ENCODE measurements at regions not wholly inside any gene's neighbourhood (a gene's known extent, or its start where the extent isn't known, plus 50 kb on each side); places are given as distances from the start of the nearest gene placed in this dataset.

GRCh38 chr1:84748364-84748763 lies 58.1 kb upstream of the SSX2IP start:
- DNase-seq = no peak
- 92 to 95% methylated on average over 3 of the region's 3 CpGs for WGBS, 2 donors
- no peaks in the 10 kb centered on the region for H3K27me3 ChIP-seq (ENCODE audit: control insufficient read depth in 3 of 3, insufficient read depth in 3 of 3, low read length in 2 of 3)
- no peak for ATAC-seq (ENCODE audit: insufficient read depth, low FRiP score)
- H3K9ac ChIP-seq (ENCODE audit: insufficient read depth in 1 of 2, low read length in 2 of 2) = no peak overlapping the region
- peaks cover 0 to 2% (median 0%) of the 10 kb centered on the region in 4 donors for H3K9me3 ChIP-seq (ENCODE audit: control insufficient read depth in 4 of 4, insufficient read depth in 3 of 4, low read length in 3 of 4)
- no peak overlapping the region for H3K4me3 ChIP-seq
- no peaks in the 10 kb centered on the region for H3K4me1 ChIP-seq (ENCODE audit: control insufficient read depth in 5 of 5, insufficient read depth in 5 of 5, low read length in 5 of 5)
- H3K36me3 ChIP-seq (ENCODE audit: control insufficient read depth in 4 of 4, insufficient read depth in 4 of 4, low read length in 4 of 4) = no peaks in the 10 kb centered on the region
- H3K27ac ChIP-seq (ENCODE audit: low read depth in 1 of 2, low read length in 1 of 2) = no peak overlapping the region
- TF ChIP-seq, protein P1, sequence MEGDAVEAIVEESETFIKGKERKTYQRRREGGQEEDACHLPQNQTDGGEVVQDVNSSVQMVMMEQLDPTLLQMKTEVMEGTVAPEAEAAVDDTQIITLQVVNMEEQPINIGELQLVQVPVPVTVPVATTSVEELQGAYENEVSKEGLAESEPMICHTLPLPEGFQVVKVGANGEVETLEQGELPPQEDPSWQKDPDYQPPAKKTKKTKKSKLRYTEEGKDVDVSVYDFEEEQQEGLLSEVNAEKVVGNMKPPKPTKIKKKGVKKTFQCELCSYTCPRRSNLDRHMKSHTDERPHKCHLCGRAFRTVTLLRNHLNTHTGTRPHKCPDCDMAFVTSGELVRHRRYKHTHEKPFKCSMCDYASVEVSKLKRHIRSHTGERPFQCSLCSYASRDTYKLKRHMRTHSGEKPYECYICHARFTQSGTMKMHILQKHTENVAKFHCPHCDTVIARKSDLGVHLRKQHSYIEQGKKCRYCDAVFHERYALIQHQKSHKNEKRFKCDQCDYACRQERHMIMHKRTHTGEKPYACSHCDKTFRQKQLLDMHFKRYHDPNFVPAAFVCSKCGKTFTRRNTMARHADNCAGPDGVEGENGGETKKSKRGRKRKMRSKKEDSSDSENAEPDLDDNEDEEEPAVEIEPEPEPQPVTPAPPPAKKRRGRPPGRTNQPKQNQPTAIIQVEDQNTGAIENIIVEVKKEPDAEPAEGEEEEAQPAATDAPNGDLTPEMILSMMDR (IDR thresholded peaks at IDR 0.05; ENCODE audit: control extremely low read depth, extremely low read depth) = no peak

DNA sequence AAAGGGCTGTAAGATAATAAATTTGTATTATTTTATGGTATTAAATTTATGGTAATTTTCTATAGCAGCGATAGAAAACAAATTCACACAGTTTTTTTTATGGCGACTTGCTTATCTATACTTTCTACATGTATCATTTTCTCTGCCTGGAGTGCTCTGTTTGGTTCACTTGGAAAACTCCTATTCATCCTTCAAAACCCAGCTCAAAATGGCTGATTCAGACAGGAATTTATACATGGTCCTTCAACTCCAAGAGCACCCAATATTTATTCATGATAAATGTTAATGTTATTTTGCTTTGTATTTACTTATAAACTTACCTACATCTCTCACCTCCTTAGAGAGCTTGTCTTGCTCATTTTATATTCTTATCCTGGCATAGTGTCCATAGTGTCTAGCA lies 55.6 kb upstream of the SSX2IP start:
- Histone ChIP-seq H3K9ac (ENCODE audit: insufficient read depth in 1 of 2, low read length in 2 of 2) (no peak overlapping the region), H3K4me3 (no peak overlapping the region), H3K4me1 (ENCODE audit: control insufficient read depth in 5 of 5, insufficient read depth in 5 of 5, low read length in 5 of 5) (no peaks in the 10 kb centered on the region), H3K36me3 (ENCODE audit: control insufficient read depth in 4 of 4, insufficient read depth in 4 of 4, low read length in 4 of 4) (no peaks in the 10 kb centered on the region), H3K27me3 (ENCODE audit: control insufficient read depth in 3 of 3, insufficient read depth in 3 of 3, low read length in 2 of 3) (no peaks in the 10 kb centered on the region), H3K27ac (ENCODE audit: low read depth in 1 of 2, low read length in 1 of 2) (no peak overlapping the region), H3K9me3 (ENCODE audit: control insufficient read depth in 4 of 4, insufficient read depth in 3 of 4, low read length in 3 of 4) (no peaks in the 10 kb centered on the region)
- ATAC-seq (ENCODE audit: insufficient read depth, low FRiP score) = no peak
- no peak for DNase-seq
- WGBS, 2 donors = 94 to 98% methylated on average over 2 of the region's 2 CpGs
- TF ChIP-seq, protein P1 (IDR thresholded peaks at IDR 0.05; ENCODE audit: control extremely low read depth, extremely low read depth) = no peak

- no peak overlapping the region for H3K4me3 ChIP-seq
- no peaks in the 10 kb centered on the region for H3K36me3 ChIP-seq (ENCODE audit: control insufficient read depth in 4 of 4, insufficient read depth in 4 of 4, low read length in 4 of 4)
- no peaks in the 10 kb centered on the region for H3K27me3 ChIP-seq (ENCODE audit: control insufficient read depth in 3 of 3, insufficient read depth in 3 of 3, low read length in 2 of 3)
- TF ChIP-seq, protein P1 (IDR thresholded peaks at IDR 0.05; ENCODE audit: control extremely low read depth, extremely low read depth) = no peak
- 77 to 83% methylated on average over 3 of the region's 3 CpGs for WGBS, 2 donors
- no peaks in the 10 kb centered on the region for H3K4me1 ChIP-seq (ENCODE audit: control insufficient read depth in 5 of 5, insufficient read depth in 5 of 5, low read length in 5 of 5)
- no peak overlapping the region for H3K27ac ChIP-seq (ENCODE audit: low read depth in 1 of 2, low read length in 1 of 2)
- no peak for DNase-seq
- H3K9ac ChIP-seq (ENCODE audit: insufficient read depth in 1 of 2, low read length in 2 of 2) = no peak overlapping the region
- H3K9me3 ChIP-seq (ENCODE audit: control insufficient read depth in 4 of 4, insufficient read depth in 3 of 4, low read length in 3 of 4) = no peaks in the 10 kb centered on the region
- no peak for ATAC-seq (ENCODE audit: insufficient read depth, low FRiP score)
These were observed 53.6 kb upstream of the SSX2IP start for GRCh38 chr1:84743896-84744295.

- Histone ChIP-seq H3K9me3 (ENCODE audit: control insufficient read depth in 4 of 4, insufficient read depth in 3 of 4, low read length in 3 of 4) (no peaks in the 10 kb centered on the region), H3K9ac (ENCODE audit: insufficient read depth in 1 of 2, low read length in 2 of 2) (no peak overlapping the region), H3K27ac (ENCODE audit: low read depth in 1 of 2, low read length in 1 of 2) (no peak overlapping the region), H3K4me3 (no peak overlapping the region), H3K27me3 (ENCODE audit: control insufficient read depth in 3 of 3, insufficient read depth in 3 of 3, low read length in 2 of 3) (no peaks in the 10 kb centered on the region), H3K36me3 (ENCODE audit: control insufficient read depth in 4 of 4, insufficient read depth in 4 of 4, low read length in 4 of 4) (no peaks in the 10 kb centered on the region), H3K4me1 (ENCODE audit: control insufficient read depth in 5 of 5, insufficient read depth in 5 of 5, low read length in 5 of 5) (no peaks in the 10 kb centered on the region)
- WGBS, 2 donors = 61 to 67% methylated on average over 1 of the region's 1 CpG
- TF ChIP-seq, protein P1 (IDR thresholded peaks at IDR 0.05; ENCODE audit: control extremely low read depth, extremely low read depth) = no peak
- ATAC-seq (ENCODE audit: insufficient read depth, low FRiP score) = no peak
- no peak for DNase-seq
These were observed 52.4 kb upstream of the SSX2IP start for GRCh38 chr1:84742653-84743052.
